ENCODE measurements at regions not wholly inside any gene's neighbourhood (a gene's known extent, or its start where the extent isn't known, plus 50 kb on each side); places are given as distances from the start of the nearest gene placed in this dataset.
"Not testable (repeated sequence)": the region's sequence is repeated elsewhere in the genome, so short reads cannot be mapped to it uniquely, and the experiment has no call there.

DNA sequence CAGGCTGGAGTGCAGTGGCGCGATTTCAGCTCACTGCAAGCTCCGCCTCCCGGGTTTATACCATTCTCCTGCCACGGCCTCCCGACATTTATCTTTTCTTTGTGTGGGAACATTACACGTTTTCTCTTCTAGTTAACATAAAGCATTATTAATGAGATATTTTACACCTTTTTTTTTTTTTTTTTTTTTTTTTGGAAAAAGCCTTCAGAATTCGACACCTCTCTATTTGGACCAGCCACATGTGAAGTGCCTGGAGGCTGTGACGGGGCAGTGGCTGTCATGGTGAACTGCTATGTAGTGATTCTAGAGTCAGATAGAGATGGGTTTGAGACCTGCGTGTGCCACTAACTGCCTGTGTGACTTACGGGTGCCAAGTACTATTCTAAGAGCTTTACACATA is 64.3 kb downstream of the SMIM38 start:
- TF ChIP-seq, protein P1, sequence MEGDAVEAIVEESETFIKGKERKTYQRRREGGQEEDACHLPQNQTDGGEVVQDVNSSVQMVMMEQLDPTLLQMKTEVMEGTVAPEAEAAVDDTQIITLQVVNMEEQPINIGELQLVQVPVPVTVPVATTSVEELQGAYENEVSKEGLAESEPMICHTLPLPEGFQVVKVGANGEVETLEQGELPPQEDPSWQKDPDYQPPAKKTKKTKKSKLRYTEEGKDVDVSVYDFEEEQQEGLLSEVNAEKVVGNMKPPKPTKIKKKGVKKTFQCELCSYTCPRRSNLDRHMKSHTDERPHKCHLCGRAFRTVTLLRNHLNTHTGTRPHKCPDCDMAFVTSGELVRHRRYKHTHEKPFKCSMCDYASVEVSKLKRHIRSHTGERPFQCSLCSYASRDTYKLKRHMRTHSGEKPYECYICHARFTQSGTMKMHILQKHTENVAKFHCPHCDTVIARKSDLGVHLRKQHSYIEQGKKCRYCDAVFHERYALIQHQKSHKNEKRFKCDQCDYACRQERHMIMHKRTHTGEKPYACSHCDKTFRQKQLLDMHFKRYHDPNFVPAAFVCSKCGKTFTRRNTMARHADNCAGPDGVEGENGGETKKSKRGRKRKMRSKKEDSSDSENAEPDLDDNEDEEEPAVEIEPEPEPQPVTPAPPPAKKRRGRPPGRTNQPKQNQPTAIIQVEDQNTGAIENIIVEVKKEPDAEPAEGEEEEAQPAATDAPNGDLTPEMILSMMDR (IDR thresholded peaks at IDR 0.05; ENCODE audit: insufficient read depth, low read depth, low read length, missing control alignments), result no peak
- no peak for DNase-seq (ENCODE audit: low read depth)
- no peak overlapping the region for H3K4me3 ChIP-seq (ENCODE audit: low read length)

DNA sequence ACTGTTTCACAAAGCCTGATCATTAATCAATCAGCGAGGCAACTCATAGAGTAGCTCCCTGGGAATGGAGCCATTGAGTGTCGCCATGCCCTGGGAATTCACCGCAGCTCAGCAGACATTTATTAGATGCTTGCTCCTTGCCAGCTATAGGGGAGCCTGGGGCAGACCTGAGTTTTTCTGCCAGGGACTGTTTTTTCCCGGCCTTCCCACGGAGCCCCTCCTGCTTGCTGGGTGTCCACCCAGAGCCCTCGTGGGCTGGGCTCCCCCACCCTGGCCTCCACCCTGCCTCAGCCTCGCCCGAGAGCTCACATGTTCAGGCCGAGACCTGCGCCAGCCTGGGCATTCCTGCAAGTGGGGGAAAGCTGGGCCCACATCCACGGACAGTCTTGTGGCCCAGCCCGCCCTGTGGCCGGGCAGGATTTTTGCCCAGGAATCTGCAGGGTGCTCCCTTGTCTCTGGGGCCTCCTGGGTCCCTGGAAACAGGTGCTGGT is 64.9 kb downstream of the SMIM38 start:
- TF ChIP-seq, protein P1 (IDR thresholded peaks at IDR 0.05; ENCODE audit: insufficient read depth, low read depth, low read length, missing control alignments), result no peak
- peak; percentile 8 for DNase-seq (ENCODE audit: low read depth)
- no peak overlapping the region for H3K4me3 ChIP-seq (ENCODE audit: low read length)

DNA sequence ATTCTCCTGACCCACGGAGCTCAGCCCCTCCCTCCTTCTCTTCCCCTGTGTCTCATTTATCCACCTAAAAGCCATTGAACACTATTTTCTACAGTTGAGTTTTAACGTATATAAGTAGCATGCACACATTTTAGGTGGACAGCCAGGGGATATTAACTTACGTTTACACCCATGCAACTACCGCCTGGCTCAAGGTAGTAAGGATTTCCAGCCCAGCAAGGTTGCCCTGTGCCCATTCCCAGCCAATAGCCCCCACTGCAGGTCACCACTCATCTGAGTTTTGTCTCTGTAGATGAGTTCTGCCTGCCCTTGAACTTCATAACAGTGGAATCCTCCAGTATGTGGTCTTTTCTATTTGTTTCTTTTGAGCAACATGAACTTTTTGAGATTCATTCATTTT is 65.4 kb downstream of the SMIM38 start:
- TF ChIP-seq, protein P1 (IDR thresholded peaks at IDR 0.05; ENCODE audit: insufficient read depth, low read depth, low read length, missing control alignments), result no peak
- no peak overlapping the region for H3K4me3 ChIP-seq (ENCODE audit: low read length)
- no peak for DNase-seq (ENCODE audit: low read depth)

DNA sequence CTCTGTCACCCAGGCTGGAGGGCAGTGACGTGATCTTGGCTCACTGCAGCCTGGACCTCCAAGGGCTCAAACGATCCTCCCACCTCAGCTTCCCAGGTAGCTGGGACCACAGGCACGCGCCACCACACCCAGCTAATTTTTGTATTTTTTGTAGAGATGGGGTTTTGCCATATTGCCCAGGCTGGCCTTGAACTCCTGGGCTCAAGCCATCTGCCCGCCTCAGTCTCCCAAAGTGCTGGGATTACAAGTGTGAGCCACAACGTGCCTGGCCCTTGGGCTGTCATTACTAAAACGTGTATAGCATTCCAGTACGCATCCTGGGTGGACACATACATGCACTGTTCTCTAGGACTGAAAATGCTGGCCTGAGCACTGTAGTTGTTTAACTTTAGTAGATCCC is 65.9 kb downstream of the SMIM38 start:
- not testable (repeated sequence) for H3K4me3 ChIP-seq (ENCODE audit: low read length); DNase-seq (ENCODE audit: low read depth)

DNA sequence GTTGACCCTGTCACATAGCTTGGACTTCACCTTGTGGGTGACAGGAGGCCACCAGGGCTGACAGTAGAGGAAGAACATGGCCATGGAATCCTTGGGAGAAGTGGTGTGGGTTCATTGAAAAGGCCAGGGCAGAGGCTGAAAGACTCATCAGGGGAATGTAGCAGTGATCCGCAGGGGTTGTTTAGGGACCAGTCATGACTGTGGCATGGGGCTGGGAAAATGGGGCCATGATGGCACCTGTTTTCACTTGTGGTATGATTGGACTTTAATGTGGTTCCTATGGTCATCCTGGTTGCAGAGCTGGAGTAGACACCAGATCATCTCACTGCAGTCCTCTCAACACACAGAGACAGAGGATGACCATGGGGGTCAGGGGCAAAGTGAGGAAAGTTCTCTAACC is 66.7 kb upstream of the MYEOV start:
- TF ChIP-seq, protein P1 (IDR thresholded peaks at IDR 0.05; ENCODE audit: insufficient read depth, low read depth, low read length, missing control alignments), result no peak
- no peak for DNase-seq (ENCODE audit: low read depth)
- H3K4me3 ChIP-seq (ENCODE audit: low read length), result no peak overlapping the region

DNA sequence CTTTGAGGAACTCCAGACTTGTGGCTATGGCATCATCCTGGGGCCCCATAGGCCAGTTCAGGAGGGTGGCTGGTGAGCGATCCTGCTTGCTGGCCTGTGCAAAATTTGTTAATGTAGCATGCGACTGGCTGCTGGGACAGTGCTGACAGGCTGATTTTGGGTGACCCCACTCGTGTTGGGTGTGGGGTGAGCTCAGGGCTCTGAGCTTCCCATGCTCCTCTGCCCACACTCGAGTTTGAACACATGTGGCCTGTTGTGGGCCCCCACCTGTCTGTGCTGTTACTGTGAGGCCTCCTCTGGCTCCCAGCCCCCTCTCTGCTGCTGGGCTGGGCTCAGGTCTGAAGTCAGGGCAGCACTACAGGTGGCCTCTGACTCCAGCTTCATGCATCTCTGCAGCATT is 64.4 kb upstream of the MYEOV start:
- TF ChIP-seq, protein P1 (IDR thresholded peaks at IDR 0.05; ENCODE audit: insufficient read depth, low read depth, low read length, missing control alignments), result no peak
- H3K4me3 ChIP-seq (ENCODE audit: low read length), result no peak overlapping the region
- no peak for DNase-seq (ENCODE audit: low read depth)

DNA sequence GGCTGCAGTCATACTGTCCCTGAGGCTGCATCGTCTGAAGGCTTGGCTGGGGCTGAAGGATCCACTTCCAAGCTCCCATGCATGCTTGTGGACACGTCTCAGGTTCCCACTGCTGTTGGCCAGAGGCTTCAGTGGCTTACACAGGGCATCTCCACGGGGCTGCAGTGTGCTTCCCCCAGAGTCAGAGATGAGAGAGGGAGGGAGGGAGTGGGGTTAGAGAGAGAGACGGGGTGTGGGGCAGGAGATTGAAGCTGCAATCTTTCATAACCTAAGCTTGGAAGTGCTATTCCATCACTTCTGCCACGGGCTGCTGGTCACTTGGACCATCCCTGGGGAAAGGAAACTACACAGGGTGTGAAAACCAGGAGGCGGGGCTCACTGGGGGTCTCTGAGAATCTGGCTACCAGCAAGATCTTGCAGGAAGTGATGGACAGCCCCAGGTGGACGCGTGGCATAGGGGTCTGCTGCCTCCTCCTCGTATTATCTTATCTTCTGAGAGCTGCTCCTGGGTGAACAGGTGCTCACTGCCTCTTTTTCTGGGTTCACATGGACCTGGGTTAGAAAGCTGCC is 63.0 kb upstream of the MYEOV start:
- no peak for DNase-seq (ENCODE audit: low read depth)
- no peak overlapping the region for H3K4me3 ChIP-seq (ENCODE audit: low read length)
- TF ChIP-seq, protein P1 (IDR thresholded peaks at IDR 0.05; ENCODE audit: insufficient read depth, low read depth, low read length, missing control alignments), result no peak

All from epithelial cell of esophagus (primary cell).